ENCODE measurements at regions not wholly inside any gene's neighbourhood (a gene's known extent, or its start where the extent isn't known, plus 50 kb on each side); places are given as distances from the start of the nearest gene placed in this dataset.

GRCh38 chr6:156560476-156560875 is 216.7 kb upstream of the ARID1B start:
- no peak for DNase-seq

- DNase-seq = no peak
These were observed 218.0 kb upstream of the ARID1B start for GRCh38 chr6:156559162-156559690.

- DNase-seq = no peak
These were observed 219.3 kb upstream of the ARID1B start for GRCh38 chr6:156557911-156558259.

GRCh38 chr6:156557251-156557910 is 219.8 kb upstream of the ARID1B start:
- DNase-seq = peak; percentile 99

GRCh38 chr6:156556811-156557210 is 220.4 kb upstream of the ARID1B start:
- no peak for DNase-seq

- no peak for DNase-seq
These were observed 222.1 kb upstream of the ARID1B start for GRCh38 chr6:156555116-156555515.

GRCh38 chr6:156554160-156554559 is 223.0 kb upstream of the ARID1B start:
- DNase-seq = no peak

- DNase-seq = no peak
These were observed 224.3 kb upstream of the ARID1B start for GRCh38 chr6:156552849-156553248.

GRCh38 chr6:156550949-156551348 is 226.2 kb upstream of the ARID1B start:
- no peak for DNase-seq

GRCh38 chr6:156545931-156546330 is 231.2 kb upstream of the ARID1B start:
- no peak for DNase-seq

GRCh38 chr6:156545021-156545420 is 232.2 kb upstream of the ARID1B start:
- DNase-seq = no peak

GRCh38 chr6:156544046-156544445 is 233.1 kb upstream of the ARID1B start:
- DNase-seq = no peak

- no peak for DNase-seq
These were observed 233.7 kb upstream of the ARID1B start for GRCh38 chr6:156543431-156543830.

- no peak for DNase-seq
These were observed 238.1 kb upstream of the ARID1B start for GRCh38 chr6:156538875-156539660.

GRCh38 chr6:156534594-156534993 is 242.6 kb upstream of the ARID1B start:
- DNase-seq = no peak

- no peak for DNase-seq
These were observed 243.2 kb upstream of the ARID1B start for GRCh38 chr6:156533872-156534524.

GRCh38 chr6:156526081-156526480 is 251.1 kb upstream of the ARID1B start:
- no peak for DNase-seq

GRCh38 chr6:156525541-156525940 is 251.6 kb upstream of the ARID1B start:
- no peak for DNase-seq

- DNase-seq = no peak
These were observed 257.2 kb upstream of the ARID1B start for GRCh38 chr6:156519940-156520339.

- DNase-seq = peak; percentile 1
These were observed 260.1 kb upstream of the ARID1B start for GRCh38 chr6:156517088-156517487.

GRCh38 chr6:156515242-156515641 is 261.9 kb upstream of the ARID1B start:
- DNase-seq = no peak

GRCh38 chr6:156513504-156513903 is 263.7 kb upstream of the ARID1B start:
- DNase-seq = no peak

GRCh38 chr6:156511570-156511969 is 265.6 kb upstream of the ARID1B start:
- DNase-seq = no peak

- DNase-seq = no peak
These were observed 266.1 kb upstream of the ARID1B start for GRCh38 chr6:156511051-156511450.
